Tibial nerve (tissue), 4 donors: ENCODE measurements at regions not wholly inside any gene's neighbourhood (a gene's known extent, or its start where the extent isn't known, plus 50 kb on each side); places are given as distances from the start of the nearest gene placed in this dataset.
"Not testable (repeated sequence)": the region's sequence is repeated elsewhere in the genome, so short reads cannot be mapped to it uniquely, and the experiment has no call there.

Source experiments
- DNase-seq, 2 donors: peaks; one replicate each; pipeline ENCODE4 v3.0.0-alpha.2; 2019; ENCODE audit warnings: low spot score in 2 of 2
- H3K27ac ChIP-seq, 4 donors: fragments of 200-600 bp; sonication (generic) in 3 of 4; one replicate each; pipeline ENCODE4 v1.5.1; 2017 to 2019; ENCODE audit warnings: mild to moderate bottlenecking in 1 of 4
- H3K27me3 ChIP-seq, 2 donors: fragments of 200-600 bp; sonication (generic) in 1 of 2; one replicate each; pipeline versions ENCODE4 v1.5.1 to v1.6.0; 2017 to 2019
- H3K36me3 ChIP-seq, 3 donors: fragments of 200-600 bp; sonication (generic); one replicate each; pipeline ENCODE4 v1.5.1; 2018 to 2019
- H3K4me1 ChIP-seq, 4 donors: fragments of 200-600 bp; sonication (generic) in 3 of 4; one replicate each; pipeline ENCODE4 v1.5.1; 2017 to 2019
- H3K4me3 ChIP-seq, 4 donors: fragments of 200-600 bp; sonication (generic) in 3 of 4; one replicate each; pipeline ENCODE4 v1.5.1; 2017 to 2019; ENCODE audit warnings: mild to moderate bottlenecking in 1 of 4, moderate library complexity in 1 of 4
- H3K9me3 ChIP-seq, 4 donors: fragments of 200-600 bp; sonication (generic) in 3 of 4; one replicate each; pipeline ENCODE4 v1.5.1; 2017 to 2019
- CTCF ChIP-seq, 5 experiments: fragments of 200-600 bp in 3 of 5; fragments of 450-650 bp in 2 of 5; sonication (generic) in 3 of 5; IDR thresholded peaks; one replicate each; pipeline ENCODE4 v1.5.1; 2016 to 2019; ENCODE audit warnings: antibody characterized with exemption in 5 of 5, mild to moderate bottlenecking in 3 of 5, moderate library complexity in 2 of 5
- EP300 ChIP-seq, 2 donors: sonication (generic); formaldehyde crosslinking; IDR thresholded peaks; one replicate each; pipeline ENCODE4 v1.6.1; 2017; ENCODE audit warnings: antibody characterized with exemption in 2 of 2, mild to moderate bottlenecking in 1 of 2
- POLR2A ChIP-seq, 2 donors: fragments of 450-650 bp; IDR thresholded peaks; one replicate each; pipeline ENCODE4 v1.6.1; 2017; ENCODE audit warnings: antibody characterized with exemption in 2 of 2, mild to moderate bottlenecking in 2 of 2, moderate library complexity in 2 of 2
- WGBS, 2 donors: methylation state at CpG; one replicate each; pipeline ENCODE4 v1.1.5; 2018; 5-methylcytosine and 5-hydroxymethylcytosine counted together

GRCh38 chr9:80763536-80763935 is 925.8 kb downstream of the TLE1 start:
- Histone ChIP-seq H3K27me3 (no peaks in the 10 kb centered on the region), H3K9me3 (no peaks in the 10 kb centered on the region), H3K4me1 (no peaks in the 10 kb centered on the region), H3K4me3 (no peak overlapping the region), H3K36me3 (no peaks in the 10 kb centered on the region), H3K27ac (no peak overlapping the region)
- no peak for TF ChIP-seq EP300 (IDR thresholded peaks at IDR 0.05)
- no peak for DNase-seq
- 56 to 61% methylated on average over 4 of the region's 4 CpGs for WGBS, 2 donors

DNA sequence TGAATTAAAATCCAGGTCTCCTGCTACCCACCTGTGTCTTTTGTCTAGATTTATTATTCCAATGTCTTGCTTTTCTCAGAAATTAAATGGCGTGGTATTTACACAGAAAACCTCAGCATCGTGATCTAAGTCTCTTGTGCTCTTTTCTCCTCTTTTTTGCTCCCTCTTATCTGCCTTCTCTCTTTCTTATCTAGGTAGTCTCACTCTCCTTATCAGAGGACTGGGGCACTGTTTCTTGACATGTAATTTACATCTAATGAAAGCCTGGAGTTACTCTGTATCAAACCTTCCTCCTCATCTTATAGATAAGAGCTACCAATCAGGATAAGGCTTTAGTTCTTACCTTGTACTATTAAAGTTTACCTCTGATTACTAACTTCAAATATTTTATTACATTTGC is 933.8 kb downstream of the TLE1 start:
- H3K4me1 ChIP-seq: no peaks in the 10 kb centered on the region
- WGBS, 2 donors: 87 to 91% methylated on average over 2 of the region's 2 CpGs
- no peak overlapping the region for H3K27ac ChIP-seq
- TF ChIP-seq POLR2A (IDR thresholded peaks at IDR 0.05) (no peak), EP300 (IDR thresholded peaks at IDR 0.05) (no peak), CTCF (IDR thresholded peaks at IDR 0.05) (no peak)
- no peaks in the 10 kb centered on the region for H3K36me3 ChIP-seq
- H3K27me3 ChIP-seq: no peaks in the 10 kb centered on the region
- H3K4me3 ChIP-seq: no peak overlapping the region
- no peak for DNase-seq
- H3K9me3 ChIP-seq: no peaks in the 10 kb centered on the region

DNA sequence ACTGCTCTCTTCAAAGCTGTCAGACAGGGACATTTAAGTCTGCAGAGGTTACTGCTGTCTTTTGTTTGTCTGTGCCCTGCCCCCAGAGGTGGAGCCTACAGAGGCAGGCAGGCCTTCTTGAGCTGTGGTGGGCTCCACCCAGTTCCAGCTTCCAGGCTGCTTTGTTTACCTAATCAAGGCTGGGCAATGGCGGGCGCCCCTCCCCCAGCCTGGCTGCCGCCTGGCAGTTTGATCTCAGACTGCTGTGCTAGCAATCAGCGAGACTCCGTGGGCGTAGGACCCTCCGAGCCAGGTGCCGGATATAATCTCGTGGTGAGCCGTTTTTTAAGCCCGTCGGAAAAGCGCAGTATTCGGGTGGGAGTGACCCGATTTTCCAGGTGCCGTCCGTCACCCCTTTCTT is 942.3 kb downstream of the TLE1 start:
- not testable (repeated sequence) for H3K4me1 ChIP-seq, H3K4me3 ChIP-seq, H3K9me3 ChIP-seq, H3K36me3 ChIP-seq, H3K27ac ChIP-seq, H3K27me3 ChIP-seq, DNase-seq
- WGBS, 2 donors: 89 to 90% methylated on average over 12 to 17 of the region's 17 CpGs

DNA sequence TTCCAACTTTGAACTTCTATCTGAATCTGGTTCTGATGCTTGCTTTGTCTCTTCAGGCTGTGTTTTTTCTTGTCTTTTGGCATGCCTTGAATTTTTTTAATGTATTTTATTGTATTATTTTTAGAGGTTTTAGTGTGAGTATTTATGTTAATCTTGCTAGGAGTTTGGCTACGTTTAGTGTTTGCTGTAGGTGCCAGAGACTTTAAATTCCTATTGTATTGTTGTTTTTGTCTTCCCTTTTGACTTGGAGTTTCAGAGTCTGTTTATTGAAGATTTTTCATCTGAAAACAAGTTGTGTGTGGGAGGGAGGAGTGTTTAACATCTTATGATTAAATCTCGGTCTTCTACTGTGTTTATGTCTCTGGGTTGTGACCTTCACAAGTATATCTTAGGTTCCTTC is 956.8 kb downstream of the TLE1 start:
- Histone ChIP-seq H3K36me3 (no peaks in the 10 kb centered on the region), H3K27me3 (no peaks in the 10 kb centered on the region), H3K4me3 (no peak overlapping the region), H3K4me1 (no peaks in the 10 kb centered on the region), H3K27ac (no peak overlapping the region), H3K9me3 (peaks cover 0 to 18% (median 1%) of the 10 kb centered on the region in 4 donors)
- 24 to 30% methylated on average over 2 of the region's 2 CpGs for WGBS, 2 donors
- DNase-seq: no peak
- TF ChIP-seq POLR2A (IDR thresholded peaks at IDR 0.05): no peak
- TF ChIP-seq CTCF (IDR thresholded peaks at IDR 0.05): no peak
- TF ChIP-seq EP300 (IDR thresholded peaks at IDR 0.05): no peak

GRCh38 chr9:80720579-80720978 is 968.8 kb downstream of the TLE1 start:
- TF ChIP-seq POLR2A (IDR thresholded peaks at IDR 0.05): no peak
- no peak for TF ChIP-seq CTCF (IDR thresholded peaks at IDR 0.05)
- TF ChIP-seq EP300 (IDR thresholded peaks at IDR 0.05): no peak
- WGBS, 2 donors: 41 to 91% methylated on average over 1 of the region's 1 CpG
- no peak for DNase-seq
- no peaks in the 10 kb centered on the region for H3K36me3 ChIP-seq
- H3K9me3 ChIP-seq: peaks cover 0 to 8% (median 0%) of the 10 kb centered on the region in 4 donors
- no peaks in the 10 kb centered on the region for H3K27me3 ChIP-seq
- no peaks in the 10 kb centered on the region for H3K4me1 ChIP-seq
- H3K4me3 ChIP-seq: no peak overlapping the region
- no peak overlapping the region for H3K27ac ChIP-seq

- Histone ChIP-seq H3K36me3 (no peaks in the 10 kb centered on the region), H3K4me1 (no peaks in the 10 kb centered on the region), H3K9me3 (peaks cover 0 to 19% (median 0%) of the 10 kb centered on the region in 4 donors), H3K27ac (no peak overlapping the region), H3K4me3 (no peak overlapping the region), H3K27me3 (no peaks in the 10 kb centered on the region)
- TF ChIP-seq POLR2A (IDR thresholded peaks at IDR 0.05): no peak
- no peak for TF ChIP-seq CTCF (IDR thresholded peaks at IDR 0.05)
- no peak for TF ChIP-seq EP300 (IDR thresholded peaks at IDR 0.05)
- no peak for DNase-seq
Measured at GRCh38 chr9:80707120-80707519, 982.2 kb downstream of the TLE1 start.
